ENCODE measurements at regions not wholly inside any gene's neighbourhood (a gene's known extent, or its start where the extent isn't known, plus 50 kb on each side); places are given as distances from the start of the nearest gene placed in this dataset.
"Not testable (repeated sequence)": the region's sequence is repeated elsewhere in the genome, so short reads cannot be mapped to it uniquely, and the experiment has no call there.

GRCh38 chr14:99036611-99037293 is 235.2 kb downstream of the BCL11B start:
- Histone ChIP-seq H3K9me3 (no peaks in the 10 kb centered on the region), H3K4me1 (peaks cover 0 to 21% (median 19%) of the 10 kb centered on the region in 4 donors), H3K4me3 (peak overlapping the region in 2 of 4 donors; percentile 33 to 46), H3K36me3 (no peaks in the 10 kb centered on the region), H3K27me3 (no peaks in the 10 kb centered on the region), H3K27ac (replicated peaks in 1 of 4) (peak overlapping the region; percentile 49 to 68 (median 63))
- no peak for DNase-seq (ENCODE audit: extremely low spot score)
- intact Hi-C loops (cut with DNase I): no loop called here
- no peak for TF ChIP-seq EP300 (IDR thresholded peaks at IDR 0.05)
- 79% methylated on average over 25 of the region's 25 CpGs for WGBS

GRCh38 chr14:99037326-99037725 is 234.7 kb downstream of the BCL11B start:
- H3K4me3 ChIP-seq; H3K36me3 ChIP-seq; intact Hi-C loops (cut with DNase I); DNase-seq (ENCODE audit: extremely low spot score); H3K27ac ChIP-seq (replicated peaks in 1 of 4); H3K27me3 ChIP-seq; H3K9me3 ChIP-seq: not testable (repeated sequence)
- WGBS: 80% methylated on average over 1 of the region's 1 CpG
- peaks cover 0 to 21% (median 19%) of the 10 kb centered on the region in 4 donors for H3K4me1 ChIP-seq

- Histone ChIP-seq H3K4me1 (peaks cover 0 to 21% (median 19%) of the 10 kb centered on the region in 4 donors), H3K27ac (replicated peaks in 1 of 4) (no peak overlapping the region), H3K36me3 (no peaks in the 10 kb centered on the region), H3K27me3 (no peaks in the 10 kb centered on the region), H3K9me3 (no peaks in the 10 kb centered on the region), H3K4me3 (no peak overlapping the region)
- TF ChIP-seq POLR2A (IDR thresholded peaks at IDR 0.05; ENCODE audit: low read depth) (no peak), EP300 (IDR thresholded peaks at IDR 0.05) (no peak), POLR2AphosphoS5 (IDR thresholded peaks at IDR 0.05) (no peak)
- WGBS: 70% methylated on average over 10 of the region's 10 CpGs
- intact Hi-C loops (cut with DNase I): no loop called here
- DNase-seq (ENCODE audit: extremely low spot score): no peak
Measured at GRCh38 chr14:99037777-99038430, 234.1 kb downstream of the BCL11B start.

- no peaks in the 10 kb centered on the region for H3K9me3 ChIP-seq
- peaks cover 0 to 21% (median 19%) of the 10 kb centered on the region in 4 donors for H3K4me1 ChIP-seq
- DNase-seq (ENCODE audit: extremely low spot score): no peak
- H3K36me3 ChIP-seq: no peaks in the 10 kb centered on the region
- no peaks in the 10 kb centered on the region for H3K27me3 ChIP-seq
- WGBS: 83% methylated on average over 1 of the region's 4 CpGs
- intact Hi-C loops (cut with DNase I): no loop called here
- H3K4me3 ChIP-seq: no peak overlapping the region
- TF ChIP-seq POLR2AphosphoS5 (IDR thresholded peaks at IDR 0.05) (no peak), POLR2A (IDR thresholded peaks at IDR 0.05; ENCODE audit: low read depth) (no peak)
- no peak overlapping the region for H3K27ac ChIP-seq (replicated peaks in 1 of 4)
Measured at GRCh38 chr14:99038431-99038820, 233.6 kb downstream of the BCL11B start.

GRCh38 chr14:99039331-99040041 is 232.5 kb downstream of the BCL11B start:
- WGBS: 94% methylated on average over 12 of the region's 12 CpGs
- Histone ChIP-seq H3K9me3 (no peaks in the 10 kb centered on the region), H3K27me3 (no peaks in the 10 kb centered on the region), H3K36me3 (no peaks in the 10 kb centered on the region), H3K4me1 (peaks cover 0 to 21% (median 19%) of the 10 kb centered on the region in 4 donors), H3K27ac (replicated peaks in 1 of 4) (no peak overlapping the region), H3K4me3 (no peak overlapping the region)
- intact Hi-C loops (cut with DNase I): no loop called here
- TF ChIP-seq CTCF (IDR thresholded peaks at IDR 0.05) (no peak), POLR2AphosphoS5 (IDR thresholded peaks at IDR 0.05) (no peak), EP300 (IDR thresholded peaks at IDR 0.05) (no peak), POLR2A (IDR thresholded peaks at IDR 0.05; ENCODE audit: low read depth) (no peak)
- DNase-seq (ENCODE audit: extremely low spot score): no peak

- 70% methylated on average over 14 of the region's 18 CpGs for WGBS
- Histone ChIP-seq H3K27me3 (no peaks in the 10 kb centered on the region), H3K36me3 (no peaks in the 10 kb centered on the region), H3K27ac (replicated peaks in 1 of 4) (no peak overlapping the region), H3K4me1 (peaks cover 0 to 18% (median 17%) of the 10 kb centered on the region in 4 donors), H3K4me3 (no peak overlapping the region), H3K9me3 (no peaks in the 10 kb centered on the region)
- intact Hi-C loops (cut with DNase I): no loop called here
- no peak for DNase-seq (ENCODE audit: extremely low spot score)
- no peak for TF ChIP-seq CTCF (IDR thresholded peaks at IDR 0.05)
- TF ChIP-seq EP300 (IDR thresholded peaks at IDR 0.05): no peak
- TF ChIP-seq POLR2AphosphoS5 (IDR thresholded peaks at IDR 0.05): no peak
- TF ChIP-seq POLR2A (IDR thresholded peaks at IDR 0.05; ENCODE audit: low read depth): no peak
Measured at GRCh38 chr14:99040052-99040451, 231.9 kb downstream of the BCL11B start.
